SU-DHL-6 (cell line): ENCODE measurements at regions not wholly inside any gene's neighbourhood (a gene's known extent, or its start where the extent isn't known, plus 50 kb on each side); places are given as distances from the start of the nearest gene placed in this dataset.

Source experiments
- H2AFZ ChIP-seq: fragments of 200-600 bp; sonication (generic); 2 replicates; pipeline ENCODE4 v1.6.1; 2014; ENCODE audit warnings: low read depth, mild to moderate bottlenecking, moderate library complexity, mixed read lengths, antibody characterized with exemption, low read length; ENCODE audit not compliant: severe bottlenecking
- H3F3A ChIP-seq: fragments of 200-600 bp; shearing (Covaris generic); 2 replicates; pipeline ENCODE4 v1.6.0; 2016; ENCODE audit warnings: antibody characterized with exemption, mild to moderate bottlenecking; ENCODE audit not compliant: insufficient read depth
- H3K27ac ChIP-seq: fragments of 200-600 bp; sonication (generic); 2 replicates; pipeline ENCODE4 v1.5.1; 2016; ENCODE audit warnings: low read depth, mild to moderate bottlenecking, low read length, moderate library complexity, mixed read lengths
- H3K27me3 ChIP-seq: fragments of 200-600 bp; sonication (generic), shearing (Covaris generic); 2 replicates; pipeline ENCODE4 v1.6.0; 2014; ENCODE audit warnings: mild to moderate bottlenecking, low read length
- H3K36me3 ChIP-seq: fragments of 200-600 bp; sonication (generic); 2 replicates; pipeline ENCODE4 v1.6.1; 2014; ENCODE audit warnings: mild to moderate bottlenecking, low read length, mixed read lengths
- H3K4me2 ChIP-seq: fragments of 300-600, 200-600 bp; shearing (Covaris generic), sonication (generic); 2 replicates; pipeline ENCODE4 v1.6.0; 2014; ENCODE audit warnings: low read length, low read depth, mild to moderate bottlenecking; ENCODE audit not compliant: poor library complexity, severe bottlenecking
- H3K4me3 ChIP-seq: fragments of 200-600 bp; sonication (generic); 2 replicates; pipeline ENCODE4 v1.5.1; 2014; ENCODE audit warnings: antibody characterized with exemption, low read length, mild to moderate bottlenecking, mixed read lengths; ENCODE audit not compliant: insufficient read depth, poor library complexity, severe bottlenecking
- H3K79me2 ChIP-seq: fragments of 200-600 bp; sonication (generic); 2 replicates; pipeline ENCODE4 v1.6.1; 2014; ENCODE audit warnings: mild to moderate bottlenecking, low read length, moderate library complexity; ENCODE audit not compliant: insufficient read depth
- H3K9ac ChIP-seq: fragments of 200-600 bp; sonication (generic); 2 replicates; pipeline ENCODE4 v1.7.0; 2014; ENCODE audit warnings: mild to moderate bottlenecking, low read length
- H3K9me2 ChIP-seq: fragments of 200-600 bp; sonication (generic); replicated peaks from 2 replicates; pipeline ENCODE4 v1.6.1; 2014; ENCODE audit warnings: low read length; ENCODE audit not compliant: insufficient read depth
- H3K9me3 ChIP-seq: fragments of 200-600 bp; sonication (generic); 2 replicates; pipeline ENCODE4 v1.6.1; 2014; ENCODE audit warnings: low read length, mixed read lengths; ENCODE audit not compliant: insufficient read depth
- H4K20me1 ChIP-seq: fragments of 200-600 bp; sonication (generic); 2 replicates; pipeline ENCODE4 v1.6.1; 2014; ENCODE audit warnings: low read depth, mild to moderate bottlenecking, antibody characterized with exemption, low read length, moderate library complexity, mixed read lengths
- CTCF ChIP-seq: fragments of 200-600 bp; sonication (generic); IDR thresholded peaks from one replicate; pipeline ENCODE4 v1.5.1; 2017; ENCODE audit warnings: antibody characterized with exemption, mild to moderate bottlenecking, low read length, moderate library complexity; ENCODE audit not compliant: insufficient read depth, poor library complexity, severe bottlenecking
- EZH2phosphoT487 ChIP-seq: fragments of 200-600 bp; sonication (generic), shearing (Covaris generic); conservative IDR thresholded peaks from 2 replicates; pipeline ENCODE4 v1.6.1; 2018; ENCODE audit warnings: mild to moderate bottlenecking, antibody characterized with exemption, low read length, moderate library complexity, mixed read lengths

GRCh38 chr6:55960344-55960743 is 85.0 kb upstream of the BMP5 start:
- H3K9ac ChIP-seq, result no peak overlapping the region
- no peak overlapping the region for H3K27ac ChIP-seq
- no peaks in the 10 kb centered on the region for H3K9me2 ChIP-seq
- no peaks in the 10 kb centered on the region for H3F3A ChIP-seq
- H3K79me2 ChIP-seq, result no peaks in the 10 kb centered on the region
- H3K9me3 ChIP-seq, result peaks cover 3% of the 10 kb centered on the region; the same call in 1 of the 2 replicates
- H3K4me3 ChIP-seq, result no peak overlapping the region
- no peak overlapping the region for H2AFZ ChIP-seq
- no peak overlapping the region for H3K4me2 ChIP-seq
- H4K20me1 ChIP-seq, result no peaks in the 10 kb centered on the region
- no peaks in the 10 kb centered on the region for H3K36me3 ChIP-seq
- H3K27me3 ChIP-seq, result no peaks in the 10 kb centered on the region
- no peak for TF ChIP-seq EZH2phosphoT487
- no peak for TF ChIP-seq CTCF

- H3K9ac ChIP-seq, result no peak overlapping the region
- no peaks in the 10 kb centered on the region for H3K79me2 ChIP-seq
- no peak overlapping the region for H3K4me3 ChIP-seq
- no peak for TF ChIP-seq CTCF
- no peak for TF ChIP-seq EZH2phosphoT487
- H2AFZ ChIP-seq, result no peak overlapping the region
- H4K20me1 ChIP-seq, result no peaks in the 10 kb centered on the region
- no peak overlapping the region for H3K27ac ChIP-seq
- H3K9me3 ChIP-seq, result peaks cover 3% of the 10 kb centered on the region; the same call in 1 of the 2 replicates
- H3K4me2 ChIP-seq, result no peak overlapping the region
- no peaks in the 10 kb centered on the region for H3K36me3 ChIP-seq
- H3K27me3 ChIP-seq, result no peaks in the 10 kb centered on the region
- H3F3A ChIP-seq, result no peaks in the 10 kb centered on the region
- no peaks in the 10 kb centered on the region for H3K9me2 ChIP-seq
Measured at GRCh38 chr6:55958790-55959189, 83.4 kb upstream of the BMP5 start.

- Histone ChIP-seq H3K27me3 (no peaks in the 10 kb centered on the region), H3F3A (no peaks in the 10 kb centered on the region), H3K36me3 (no peaks in the 10 kb centered on the region), H3K27ac (no peak overlapping the region), H2AFZ (no peak overlapping the region), H3K9me2 (no peaks in the 10 kb centered on the region), H3K4me3 (no peak overlapping the region), H3K9ac (no peak overlapping the region), H4K20me1 (no peaks in the 10 kb centered on the region), H3K4me2 (no peak overlapping the region), H3K79me2 (no peaks in the 10 kb centered on the region), H3K9me3 (peaks cover 3% of the 10 kb centered on the region; the same call in 1 of the 2 replicates)
- TF ChIP-seq EZH2phosphoT487 (no peak), CTCF (no peak)
Measured at GRCh38 chr6:55957961-55958422, 82.6 kb upstream of the BMP5 start.
